ENCODE measurements at regions not wholly inside any gene's neighbourhood (a gene's known extent, or its start where the extent isn't known, plus 50 kb on each side); places are given as distances from the start of the nearest gene placed in this dataset.

DNA sequence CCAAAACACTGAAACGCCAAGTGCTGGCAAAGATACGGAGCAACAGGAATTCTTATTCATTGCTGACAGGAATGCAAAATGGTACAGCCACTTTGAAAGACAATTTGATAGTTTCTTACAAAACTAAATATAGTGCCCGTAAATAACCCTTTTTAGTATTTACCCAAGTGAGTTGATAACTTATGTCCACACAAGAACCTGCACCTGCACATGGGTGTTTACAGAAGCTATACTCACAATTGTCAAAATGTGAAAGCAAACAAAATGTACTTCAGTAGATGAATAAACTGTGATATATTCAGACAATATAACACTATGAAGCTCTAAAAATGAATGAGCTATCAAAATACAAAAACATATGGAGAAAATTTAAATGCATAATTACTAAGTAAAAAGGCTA, 86.6 kb downstream of the ATXN7L3B start:
- H3K36me3 ChIP-seq (ENCODE audit: control insufficient read depth, insufficient read depth, low read length) = no peaks in the 10 kb centered on the region
- WGBS (ENCODE audit: insufficient coverage, low lambda C conversion rate) = 33% methylated on average over 1 of the region's 3 CpGs

GRCh38 chr12:74626397-74626796, 88.8 kb downstream of the ATXN7L3B start:
- Histone ChIP-seq H3K4me3 (ENCODE audit: low read length) (no peak overlapping the region), H3K9me3 (ENCODE audit: control insufficient read depth, low read depth, low read length) (no peaks in the 10 kb centered on the region), H3K4me1 (ENCODE audit: control insufficient read depth, insufficient read depth, low read length) (no peaks in the 10 kb centered on the region), H3K27me3 (ENCODE audit: control insufficient read depth, insufficient read depth, low read length) (no peaks in the 10 kb centered on the region), H3K27ac (ENCODE audit: low read length) (no peak overlapping the region), H3K36me3 (ENCODE audit: control insufficient read depth, insufficient read depth, low read length) (no peaks in the 10 kb centered on the region)
- DNase-seq = no peak

More for the DNA sequence above, 86.6 kb downstream of the ATXN7L3B start:
- Histone ChIP-seq H3K4me1 (ENCODE audit: control insufficient read depth, insufficient read depth, low read length) (no peaks in the 10 kb centered on the region), H3K9me3 (ENCODE audit: control insufficient read depth, low read depth, low read length) (no peaks in the 10 kb centered on the region), H3K27me3 (ENCODE audit: control insufficient read depth, insufficient read depth, low read length) (no peaks in the 10 kb centered on the region), H3K4me3 (ENCODE audit: low read length) (no peak overlapping the region), H3K27ac (ENCODE audit: low read length) (no peak overlapping the region)
- DNase-seq = no peak

GRCh38 chr12:74641262-74641661, 103.6 kb downstream of the ATXN7L3B start:
- Histone ChIP-seq H3K27ac (ENCODE audit: low read length) (no peak overlapping the region), H3K4me1 (ENCODE audit: control insufficient read depth, insufficient read depth, low read length) (no peaks in the 10 kb centered on the region), H3K27me3 (ENCODE audit: control insufficient read depth, insufficient read depth, low read length) (no peaks in the 10 kb centered on the region), H3K36me3 (ENCODE audit: control insufficient read depth, insufficient read depth, low read length) (no peaks in the 10 kb centered on the region), H3K4me3 (ENCODE audit: low read length) (no peak overlapping the region), H3K9me3 (ENCODE audit: control insufficient read depth, low read depth, low read length) (no peaks in the 10 kb centered on the region)
- no peak for DNase-seq
- WGBS (ENCODE audit: insufficient coverage, low lambda C conversion rate) = 100% methylated on average over 1 of the region's 2 CpGs

DNA sequence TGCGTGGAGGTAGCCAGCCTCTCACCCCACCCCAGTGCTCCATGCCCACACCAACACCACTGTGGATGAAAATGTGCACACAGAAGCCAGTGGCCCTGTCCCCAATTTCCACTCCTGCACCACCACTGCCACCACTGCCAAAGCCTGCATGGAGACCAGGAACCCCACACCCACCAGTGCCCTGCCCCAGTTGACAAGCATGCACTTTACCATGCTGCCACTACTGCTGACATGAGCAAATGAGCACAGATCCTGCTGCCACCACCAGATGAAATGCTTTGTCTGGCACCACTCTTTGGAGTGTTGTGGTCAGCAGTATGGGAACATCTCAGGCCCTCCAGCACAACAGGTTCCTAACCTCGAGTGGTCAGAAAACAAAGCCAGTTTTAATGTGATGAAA, 104.1 kb downstream of the ATXN7L3B start:
- Histone ChIP-seq H3K4me1 (ENCODE audit: control insufficient read depth, insufficient read depth, low read length) (no peaks in the 10 kb centered on the region), H3K27ac (ENCODE audit: low read length) (no peak overlapping the region), H3K27me3 (ENCODE audit: control insufficient read depth, insufficient read depth, low read length) (no peaks in the 10 kb centered on the region), H3K9me3 (ENCODE audit: control insufficient read depth, low read depth, low read length) (no peaks in the 10 kb centered on the region), H3K4me3 (ENCODE audit: low read length) (no peak overlapping the region), H3K36me3 (ENCODE audit: control insufficient read depth, insufficient read depth, low read length) (no peaks in the 10 kb centered on the region)
- DNase-seq = no peak
- WGBS (ENCODE audit: insufficient coverage, low lambda C conversion rate) = no CpG with 5 or more reads among the region's 2 CpGs

- no peaks in the 10 kb centered on the region for H3K27me3 ChIP-seq (ENCODE audit: control insufficient read depth, insufficient read depth, low read length)
- no peak overlapping the region for H3K27ac ChIP-seq (ENCODE audit: low read length)
- no peak overlapping the region for H3K4me3 ChIP-seq (ENCODE audit: low read length)
- H3K4me1 ChIP-seq (ENCODE audit: control insufficient read depth, insufficient read depth, low read length) = no peaks in the 10 kb centered on the region
- H3K36me3 ChIP-seq (ENCODE audit: control insufficient read depth, insufficient read depth, low read length) = no peaks in the 10 kb centered on the region
- H3K9me3 ChIP-seq (ENCODE audit: control insufficient read depth, low read depth, low read length) = no peaks in the 10 kb centered on the region
- no peak for DNase-seq
- WGBS (ENCODE audit: insufficient coverage, low lambda C conversion rate) = 78% methylated on average over 1 of the region's 1 CpG
Observed at GRCh38 chr12:74644681-74645080, 107.0 kb downstream of the ATXN7L3B start.

DNA sequence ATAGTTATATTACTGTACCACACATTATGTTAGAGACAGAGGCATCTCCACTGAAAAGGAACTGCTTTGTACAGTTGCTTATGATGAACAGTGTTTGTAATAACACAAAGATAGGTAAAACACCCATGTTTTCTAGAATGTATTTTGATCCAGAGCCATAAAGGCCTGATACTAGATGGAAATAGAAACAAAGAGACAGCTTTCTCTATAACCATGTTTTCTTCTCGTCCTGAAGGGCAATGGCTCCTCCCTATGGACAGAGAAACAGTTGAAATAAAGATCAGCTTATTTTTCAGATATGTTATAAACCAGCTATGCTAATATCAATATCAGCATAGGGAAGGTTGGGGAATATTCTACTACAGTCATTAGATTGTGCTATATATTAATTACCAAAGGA, 109.2 kb downstream of the ATXN7L3B start:
- H3K36me3 ChIP-seq (ENCODE audit: control insufficient read depth, insufficient read depth, low read length) = no peaks in the 10 kb centered on the region
- H3K27ac ChIP-seq (ENCODE audit: low read length) = no peak overlapping the region
- H3K4me1 ChIP-seq (ENCODE audit: control insufficient read depth, insufficient read depth, low read length) = no peaks in the 10 kb centered on the region
- no peak overlapping the region for H3K4me3 ChIP-seq (ENCODE audit: low read length)
- WGBS (ENCODE audit: insufficient coverage, low lambda C conversion rate) = no CpG with 5 or more reads among the region's 1 CpG
- DNase-seq = peak; percentile 1 to 18
- H3K9me3 ChIP-seq (ENCODE audit: control insufficient read depth, low read depth, low read length) = no peaks in the 10 kb centered on the region
- no peaks in the 10 kb centered on the region for H3K27me3 ChIP-seq (ENCODE audit: control insufficient read depth, insufficient read depth, low read length)

DNA sequence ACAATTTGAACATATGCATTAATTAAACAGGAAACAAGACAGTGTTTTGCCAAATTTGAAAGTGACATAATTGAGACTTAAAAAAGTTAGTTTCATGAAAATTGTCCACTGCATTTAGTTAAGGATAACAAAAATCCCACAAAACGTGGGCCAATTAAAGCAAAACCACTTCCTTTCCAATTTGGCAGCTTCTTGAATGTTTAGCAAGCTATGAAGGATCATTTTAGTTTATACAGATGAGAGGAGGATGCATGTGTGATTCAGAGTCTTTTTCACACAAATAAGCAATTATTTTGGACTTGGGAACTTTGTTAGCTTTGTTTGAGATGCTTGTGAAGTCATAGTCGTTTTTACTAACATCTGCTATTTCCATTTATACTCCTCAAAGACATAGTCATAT, 109.6 kb downstream of the ATXN7L3B start:
- no peaks in the 10 kb centered on the region for H3K27me3 ChIP-seq (ENCODE audit: control insufficient read depth, insufficient read depth, low read length)
- 33% methylated on average over 1 of the region's 2 CpGs for WGBS (ENCODE audit: insufficient coverage, low lambda C conversion rate)
- DNase-seq = no peak
- no peaks in the 10 kb centered on the region for H3K9me3 ChIP-seq (ENCODE audit: control insufficient read depth, low read depth, low read length)
- no peak overlapping the region for H3K4me3 ChIP-seq (ENCODE audit: low read length)
- no peaks in the 10 kb centered on the region for H3K36me3 ChIP-seq (ENCODE audit: control insufficient read depth, insufficient read depth, low read length)
- no peaks in the 10 kb centered on the region for H3K4me1 ChIP-seq (ENCODE audit: control insufficient read depth, insufficient read depth, low read length)
- H3K27ac ChIP-seq (ENCODE audit: low read length) = no peak overlapping the region

DNA sequence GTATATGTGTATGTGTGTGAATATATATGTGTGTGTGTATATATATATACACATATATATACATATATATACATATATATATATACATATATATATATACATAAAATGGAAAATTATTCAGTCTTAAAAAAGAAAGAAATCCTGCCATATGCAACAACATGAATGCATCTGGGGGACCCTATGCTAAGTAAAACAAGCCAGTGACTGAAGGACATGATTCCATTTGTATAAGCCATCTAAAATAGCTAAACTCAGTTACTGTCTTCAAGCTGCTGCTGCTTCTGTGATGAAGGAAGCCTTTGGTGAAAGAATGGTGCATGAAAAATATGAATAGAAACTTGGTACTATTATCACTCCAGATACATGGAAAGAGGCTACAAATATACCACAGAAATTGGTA, 118.6 kb downstream of the ATXN7L3B start:
- H3K27me3 ChIP-seq (ENCODE audit: control insufficient read depth, insufficient read depth, low read length) = no peaks in the 10 kb centered on the region
- DNase-seq = no peak
- H3K9me3 ChIP-seq (ENCODE audit: control insufficient read depth, low read depth, low read length) = no peaks in the 10 kb centered on the region
- no peaks in the 10 kb centered on the region for H3K36me3 ChIP-seq (ENCODE audit: control insufficient read depth, insufficient read depth, low read length)
- H3K4me1 ChIP-seq (ENCODE audit: control insufficient read depth, insufficient read depth, low read length) = no peaks in the 10 kb centered on the region
- H3K4me3 ChIP-seq (ENCODE audit: low read length) = no peak overlapping the region
- no peak overlapping the region for H3K27ac ChIP-seq (ENCODE audit: low read length)

- Histone ChIP-seq H3K36me3 (ENCODE audit: control insufficient read depth, insufficient read depth, low read length) (no peaks in the 10 kb centered on the region), H3K4me3 (ENCODE audit: low read length) (no peak overlapping the region), H3K27me3 (ENCODE audit: control insufficient read depth, insufficient read depth, low read length) (no peaks in the 10 kb centered on the region), H3K9me3 (ENCODE audit: control insufficient read depth, low read depth, low read length) (no peaks in the 10 kb centered on the region), H3K4me1 (ENCODE audit: control insufficient read depth, insufficient read depth, low read length) (no peaks in the 10 kb centered on the region), H3K27ac (ENCODE audit: low read length) (no peak overlapping the region)
- 73% methylated on average over 2 of the region's 5 CpGs for WGBS (ENCODE audit: insufficient coverage, low lambda C conversion rate)
- DNase-seq = no peak
Observed at GRCh38 chr12:74660442-74660841, 122.8 kb downstream of the ATXN7L3B start.

DNA sequence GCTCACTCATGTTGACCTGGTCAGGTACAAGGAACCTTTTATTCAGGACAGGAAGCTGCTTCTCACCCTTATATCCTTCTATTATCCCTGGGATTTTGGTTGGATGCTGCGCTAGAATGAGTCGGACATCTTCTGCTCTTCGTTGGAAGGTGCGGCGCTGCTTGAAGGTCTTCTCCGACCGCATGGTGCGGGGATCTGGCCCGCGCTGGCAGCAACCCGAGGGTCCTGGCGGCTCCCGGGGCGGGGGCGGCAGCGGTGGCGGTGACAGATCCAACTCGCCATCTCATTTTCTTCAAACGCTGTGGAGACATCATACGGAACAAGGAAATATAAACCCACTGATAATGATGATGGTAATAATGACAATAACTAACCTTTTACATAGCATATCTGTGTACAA, 126.3 kb downstream of the ATXN7L3B start:
- Histone ChIP-seq H3K9me3 (ENCODE audit: control insufficient read depth, low read depth, low read length) (no peaks in the 10 kb centered on the region), H3K4me1 (ENCODE audit: control insufficient read depth, insufficient read depth, low read length) (no peaks in the 10 kb centered on the region), H3K4me3 (ENCODE audit: low read length) (no peak overlapping the region), H3K27me3 (ENCODE audit: control insufficient read depth, insufficient read depth, low read length) (no peaks in the 10 kb centered on the region), H3K36me3 (ENCODE audit: control insufficient read depth, insufficient read depth, low read length) (no peaks in the 10 kb centered on the region), H3K27ac (ENCODE audit: low read length) (no peak overlapping the region)
- no peak for DNase-seq
- no CpG with 5 or more reads among the region's 20 CpGs for WGBS (ENCODE audit: insufficient coverage, low lambda C conversion rate)

- Histone ChIP-seq H3K27ac (ENCODE audit: low read length) (no peak overlapping the region), H3K27me3 (ENCODE audit: control insufficient read depth, insufficient read depth, low read length) (no peaks in the 10 kb centered on the region), H3K36me3 (ENCODE audit: control insufficient read depth, insufficient read depth, low read length) (no peaks in the 10 kb centered on the region), H3K4me1 (ENCODE audit: control insufficient read depth, insufficient read depth, low read length) (no peaks in the 10 kb centered on the region), H3K9me3 (ENCODE audit: control insufficient read depth, low read depth, low read length) (no peaks in the 10 kb centered on the region), H3K4me3 (ENCODE audit: low read length) (no peak overlapping the region)
- DNase-seq = no peak
Observed at GRCh38 chr12:74665690-74666089, 128.1 kb downstream of the ATXN7L3B start.

Data from large intestine (tissue), 3 donors.